ENCODE measurements at regions not wholly inside any gene's neighbourhood (a gene's known extent, or its start where the extent isn't known, plus 50 kb on each side); places are given as distances from the start of the nearest gene placed in this dataset.

GRCh38 chr6:15715851-15716250, 53.0 kb upstream of the DTNBP1 start:
- no peak for DNase-seq

GRCh38 chr6:15715060-15715459, 52.2 kb upstream of the DTNBP1 start:
- DNase-seq = no peak

GRCh38 chr6:15714658-15715057, 51.8 kb upstream of the DTNBP1 start:
- no peak for DNase-seq

GRCh38 chr6:15713325-15713724, 50.5 kb upstream of the DTNBP1 start:
- DNase-seq = no peak

- DNase-seq = no peak
Measured at GRCh38 chr6:15712797-15713196, 50.0 kb upstream of the DTNBP1 start.
